ENCODE measurements at regions not wholly inside any gene's neighbourhood (a gene's known extent, or its start where the extent isn't known, plus 50 kb on each side); places are given as distances from the start of the nearest gene placed in this dataset.

- H4K20me1 ChIP-seq (replicated peaks; ENCODE audit: control insufficient read depth, insufficient read depth, low read length) = no peaks in the 10 kb centered on the region
- H3K9ac ChIP-seq (ENCODE audit: insufficient read depth in 1 of 2, low read depth in 2 of 2, low read length in 2 of 2) = no peak overlapping the region
- POLR2A ChIA-PET = no interaction called here
- no peak overlapping the region for H2AFZ ChIP-seq (ENCODE audit: low read depth, low read length)
- H3K27ac ChIP-seq (ENCODE audit: extremely low read depth, low read depth, low read length) = no peak overlapping the region
- no peak for FAIRE-seq
- H3K9me1 ChIP-seq (ENCODE audit: control insufficient read depth, insufficient read depth, low read length) = no peaks in the 10 kb centered on the region
- no peak for DNase-seq (ENCODE audit: extremely low read depth in 1 of 4, low spot score in 3 of 4)
- no peaks in the 10 kb centered on the region for H3K36me3 ChIP-seq (ENCODE audit: control insufficient read depth, insufficient read depth, low read length)
- CTCF ChIA-PET (ENCODE audit: low intra/inter-chr PET ratio) = no interaction called here
- BruUV-seq (replicated peaks) = no TSS peak
- H3K9me3 ChIP-seq (replicated peaks; ENCODE audit: control insufficient read depth, insufficient read depth, low read depth, low read length) = no peaks in the 10 kb centered on the region
- no peaks in the 10 kb centered on the region for H3K27me3 ChIP-seq (ENCODE audit: control insufficient read depth in 2 of 2, insufficient read depth in 2 of 2, low read length in 2 of 2)
- no peaks in the 10 kb centered on the region for H3K4me1 ChIP-seq (replicated peaks in 1 of 2; ENCODE audit: control insufficient read depth in 2 of 2, insufficient read depth in 2 of 2, low read length in 2 of 2)
- in situ Hi-C loops (cut with MboI) (no loop called here), intact Hi-C loops (cut with micrococcal nuclease) (no loop called here)
- WGBS (ENCODE audit: insufficient coverage, low coverage, missing lambda C conversion rate) = 0% methylated on average over 3 of the region's 3 CpGs
- ATAC-seq = no peak
- H3K4me2 ChIP-seq (ENCODE audit: insufficient read depth, low read length) = no peak overlapping the region
- H3K79me2 ChIP-seq (ENCODE audit: control insufficient read depth, insufficient read depth, low read length) = no peaks in the 10 kb centered on the region
- H3K4me3 ChIP-seq = no peak overlapping the region
- TF ChIP-seq, protein P1, sequence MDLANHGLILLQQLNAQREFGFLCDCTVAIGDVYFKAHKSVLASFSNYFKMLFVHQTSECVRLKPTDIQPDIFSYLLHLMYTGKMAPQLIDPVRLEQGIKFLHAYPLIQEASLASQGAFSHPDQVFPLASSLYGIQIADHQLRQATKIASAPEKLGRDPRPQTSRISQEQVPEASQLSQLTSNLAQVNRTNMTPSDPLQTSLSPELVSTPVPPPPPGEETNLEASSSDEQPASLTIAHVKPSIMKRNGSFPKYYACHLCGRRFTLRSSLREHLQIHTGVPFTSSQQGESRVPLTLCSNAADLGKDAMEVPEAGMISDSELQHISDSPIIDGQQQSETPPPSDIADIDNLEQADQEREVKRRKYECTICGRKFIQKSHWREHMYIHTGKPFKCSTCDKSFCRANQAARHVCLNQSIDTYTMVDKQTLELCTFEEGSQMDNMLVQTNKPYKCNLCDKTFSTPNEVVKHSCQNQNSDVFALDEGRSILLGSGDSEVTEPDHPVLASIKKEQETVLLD (IDR thresholded peaks at IDR 0.05) = no peak
- TF ChIP-seq ZFP91 (CRISPR knock-in tag; IDR thresholded peaks at IDR 0.05) (no peak), RB1 (IDR thresholded peaks at IDR 0.05; ENCODE audit: low read depth) (no peak), ZNF384 (IDR thresholded peaks at IDR 0.05; ENCODE audit: low read depth, low read length) (no peak), ZBTB1 (CRISPR knock-in tag; IDR thresholded peaks at IDR 0.05; ENCODE audit: borderline replicate concordance, low read depth) (no peak), NR3C1 (CRISPR knock-in tag; IDR thresholded peaks at IDR 0.05) (no peak), HMG20B (CRISPR knock-in tag; IDR thresholded peaks at IDR 0.05) (no peak), SRSF3 (IDR thresholded peaks at IDR 0.05; ENCODE audit: insufficient read depth, low read length) (no peak), KAT2B (IDR thresholded peaks at IDR 0.05; ENCODE audit: low read depth, low read length) (no peak), DMBX1 (CRISPR knock-in tag; IDR thresholded peaks at IDR 0.05; ENCODE audit: borderline replicate concordance) (no peak), MAFK (IDR thresholded peaks at IDR 0.05; ENCODE audit: low read length) (no peak), ZHX1 (conservative IDR thresholded peaks at IDR 0.05; ENCODE audit: low read length) (no peak)
- TF ChIP-seq, protein P2, sequence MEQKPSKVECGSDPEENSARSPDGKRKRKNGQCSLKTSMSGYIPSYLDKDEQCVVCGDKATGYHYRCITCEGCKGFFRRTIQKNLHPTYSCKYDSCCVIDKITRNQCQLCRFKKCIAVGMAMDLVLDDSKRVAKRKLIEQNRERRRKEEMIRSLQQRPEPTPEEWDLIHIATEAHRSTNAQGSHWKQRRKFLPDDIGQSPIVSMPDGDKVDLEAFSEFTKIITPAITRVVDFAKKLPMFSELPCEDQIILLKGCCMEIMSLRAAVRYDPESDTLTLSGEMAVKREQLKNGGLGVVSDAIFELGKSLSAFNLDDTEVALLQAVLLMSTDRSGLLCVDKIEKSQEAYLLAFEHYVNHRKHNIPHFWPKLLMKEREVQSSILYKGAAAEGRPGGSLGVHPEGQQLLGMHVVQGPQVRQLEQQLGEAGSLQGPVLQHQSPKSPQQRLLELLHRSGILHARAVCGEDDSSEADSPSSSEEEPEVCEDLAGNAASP (IDR thresholded peaks at IDR 0.05) = no peak
- TF ChIP-seq, protein P3, sequence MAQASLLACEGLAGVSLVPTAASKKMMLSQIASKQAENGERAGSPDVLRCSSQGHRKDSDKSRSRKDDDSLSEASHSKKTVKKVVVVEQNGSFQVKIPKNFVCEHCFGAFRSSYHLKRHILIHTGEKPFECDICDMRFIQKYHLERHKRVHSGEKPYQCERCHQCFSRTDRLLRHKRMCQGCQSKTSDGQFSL (CRISPR knock-in tag; IDR thresholded peaks at IDR 0.05) = no peak
- TF ChIP-seq, protein P3 (tag; IDR thresholded peaks at IDR 0.05) = no peak
Observed at GRCh38 chr1:58363585-58363984, 182.9 kb downstream of the OMA1 start.

Data from K562 (cell line).